Posterior cingulate gyrus (tissue), 11 donors: ENCODE measurements at regions not wholly inside any gene's neighbourhood (a gene's known extent, or its start where the extent isn't known, plus 50 kb on each side); places are given as distances from the start of the nearest gene placed in this dataset.

Experiments
- DNase-seq, 10 donors: peaks; one replicate each; pipeline versions ENCODE4 v3.0.0 to v3.0.0-alpha.2; 2020 to 2021; ENCODE audit warnings: mixed read lengths in 3 of 10
- intact Hi-C: fragments of 100-400 bp; cut with DNase I; formaldehyde crosslinking; loops from one replicate; pipeline ENCODE4 v1.15.1; 2023

DNA sequence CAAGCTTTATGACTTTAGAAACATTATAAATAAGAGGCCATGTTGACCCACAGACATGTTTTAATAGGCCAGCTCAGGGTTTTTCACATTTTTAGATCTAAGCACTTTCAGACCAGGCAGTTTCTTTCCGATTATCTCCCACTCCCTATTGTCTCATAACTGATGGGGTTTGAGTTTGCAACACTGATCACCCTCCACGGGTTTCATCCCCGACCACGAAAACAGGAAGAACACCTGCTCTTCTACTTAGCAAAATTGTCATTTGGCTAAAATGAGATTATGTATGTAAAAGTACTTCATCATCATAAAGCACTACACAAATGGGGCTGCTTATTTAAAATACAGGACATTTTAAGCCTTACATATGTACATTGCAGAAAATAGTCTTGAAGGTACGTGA, 407.9 kb downstream of the HNRNPD start:
- intact Hi-C loops: no loop called here

DNA sequence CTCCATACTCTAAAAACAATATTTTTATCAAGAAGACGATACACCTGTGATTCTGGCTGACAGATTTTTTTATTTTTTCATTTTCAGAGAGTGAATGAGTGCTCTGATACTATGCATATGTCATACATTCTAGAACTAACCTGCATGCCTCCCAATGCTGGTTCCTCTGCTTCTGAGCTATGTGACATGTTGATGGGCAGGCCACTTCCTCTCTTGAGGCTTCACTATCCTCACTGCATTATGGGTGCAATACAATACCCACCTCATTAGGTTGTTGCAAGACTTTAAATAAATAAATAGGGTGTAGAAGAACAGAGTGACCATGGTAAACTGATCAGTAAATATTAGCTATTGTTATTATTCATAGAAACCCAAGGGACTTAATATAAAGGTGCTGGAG, 408.3 kb downstream of the HNRNPD start:
- intact Hi-C loops: no loop called here
- DNase-seq: no peak

More for the DNA sequence above, 407.9 kb downstream of the HNRNPD start:
- no peak for DNase-seq

DNA sequence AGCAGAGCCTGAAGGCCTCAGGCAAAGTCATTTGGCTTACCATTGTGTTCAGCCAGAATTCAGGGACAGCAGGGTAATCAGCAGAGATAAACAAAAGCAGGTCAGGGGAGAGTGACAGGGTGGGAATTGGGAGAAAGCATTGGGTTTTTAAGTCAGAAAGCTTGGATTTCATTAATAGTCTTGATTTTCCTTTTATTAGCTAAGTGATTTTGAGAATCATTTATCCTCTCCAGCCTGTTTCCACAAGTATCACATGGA, 410.1 kb downstream of the HNRNPD start:
- intact Hi-C loops: no loop called here
- no peak for DNase-seq

DNA sequence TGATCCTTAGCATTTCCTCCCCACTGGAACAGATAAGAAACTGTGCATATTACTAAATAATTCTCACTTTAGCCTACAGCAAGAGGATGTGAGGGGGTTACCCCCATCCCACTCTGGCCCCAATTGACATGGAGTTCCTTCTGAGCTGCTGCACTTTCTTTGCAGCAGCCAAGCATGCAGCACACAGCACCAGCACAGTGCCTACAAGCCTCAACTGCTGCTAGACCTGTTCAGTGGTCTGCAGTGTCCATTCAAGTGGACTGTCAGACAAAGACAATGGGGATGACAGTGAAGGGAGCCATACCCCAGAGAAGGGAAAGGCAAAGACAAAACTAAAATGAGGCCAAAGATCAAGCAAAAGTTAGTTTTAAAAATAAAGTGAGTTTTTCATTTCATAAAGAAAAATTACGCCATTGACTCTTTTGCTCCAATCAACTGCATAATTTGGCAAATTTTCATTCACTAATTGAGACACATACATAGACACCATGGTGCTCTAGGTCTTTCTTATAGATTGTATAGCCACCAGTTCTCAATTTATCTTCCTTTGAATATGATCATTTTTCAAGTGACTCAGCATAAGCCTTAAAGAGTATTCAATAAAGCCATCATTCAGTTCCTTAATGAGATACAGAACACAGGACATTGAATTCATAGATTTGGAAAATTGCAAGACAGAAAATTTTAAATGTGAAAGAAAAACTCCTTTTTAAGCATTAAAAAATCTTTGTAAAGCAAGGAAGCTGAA, 410.6 kb downstream of the HNRNPD start:
- intact Hi-C loops: no loop called here
- DNase-seq: no peak

DNA sequence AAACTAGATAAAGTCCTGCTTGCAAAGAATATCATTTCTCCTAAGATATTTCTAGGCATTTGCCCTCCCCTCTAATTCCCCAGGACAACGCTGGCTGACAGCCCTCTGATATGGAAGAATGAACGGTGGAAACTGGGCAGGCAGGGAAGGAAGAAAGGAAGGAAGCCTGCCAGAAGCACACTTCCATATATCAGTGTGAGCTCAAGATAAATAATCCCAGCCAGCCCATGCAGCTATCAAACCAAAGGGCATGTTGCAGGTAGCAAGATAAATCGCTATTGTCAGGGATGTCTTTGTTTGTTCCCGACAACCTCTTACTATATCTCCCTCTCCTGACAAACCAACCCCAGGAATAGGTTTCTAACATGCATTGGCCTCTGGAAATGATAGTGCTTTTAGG, 412.8 kb downstream of the HNRNPD start:
- intact Hi-C loops: no loop called here

DNA sequence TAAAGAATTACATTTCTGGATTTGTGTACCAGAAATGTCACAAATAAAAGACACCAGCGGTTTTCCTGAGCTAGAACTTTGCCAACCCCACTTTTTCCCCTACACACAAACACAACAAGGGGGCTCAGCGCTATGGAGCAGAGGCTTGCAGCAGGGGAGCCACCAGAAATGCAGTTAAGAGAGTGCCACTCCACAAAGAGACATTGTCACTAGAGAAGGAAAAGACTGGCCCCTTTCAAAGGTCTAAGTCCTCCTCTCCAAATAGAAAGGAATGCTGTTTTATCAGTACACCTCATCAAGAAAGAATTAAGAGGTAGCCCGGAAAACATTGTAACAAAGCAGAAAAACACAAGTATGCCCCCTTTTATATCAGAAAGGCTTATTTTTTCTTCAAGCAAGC, 419.5 kb downstream of the HNRNPD start:
- DNase-seq: no peak
- intact Hi-C loops: no loop called here

More for the DNA sequence above, 412.8 kb downstream of the HNRNPD start:
- DNase-seq: no peak

DNA sequence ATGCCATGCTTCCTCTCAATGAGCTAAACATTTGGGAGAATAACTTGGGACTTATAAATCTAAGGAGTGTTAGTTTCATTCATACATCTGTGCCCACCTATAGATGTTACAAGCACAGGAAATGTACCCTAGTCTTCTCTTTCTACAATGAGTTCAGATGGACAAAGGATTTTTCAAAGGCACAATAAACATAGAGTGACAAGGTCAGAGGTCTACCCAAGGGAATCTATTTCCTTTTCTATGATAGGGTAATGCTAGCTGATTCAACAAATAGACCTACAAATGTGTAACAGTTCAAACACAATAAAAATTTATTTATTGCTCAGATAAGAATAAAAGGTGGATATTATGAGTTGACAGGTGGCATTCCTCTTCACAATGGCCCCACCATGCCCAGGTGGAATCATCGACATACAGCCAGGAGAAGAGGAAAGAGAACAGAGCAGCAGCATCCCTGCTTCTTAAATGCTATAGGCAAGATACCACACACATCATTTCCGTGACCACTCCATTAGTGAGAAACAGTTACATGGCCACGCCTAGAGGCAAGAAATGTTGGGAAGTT, 421.8 kb downstream of the HNRNPD start:
- intact Hi-C loops: no loop called here
- no peak for DNase-seq

DNA sequence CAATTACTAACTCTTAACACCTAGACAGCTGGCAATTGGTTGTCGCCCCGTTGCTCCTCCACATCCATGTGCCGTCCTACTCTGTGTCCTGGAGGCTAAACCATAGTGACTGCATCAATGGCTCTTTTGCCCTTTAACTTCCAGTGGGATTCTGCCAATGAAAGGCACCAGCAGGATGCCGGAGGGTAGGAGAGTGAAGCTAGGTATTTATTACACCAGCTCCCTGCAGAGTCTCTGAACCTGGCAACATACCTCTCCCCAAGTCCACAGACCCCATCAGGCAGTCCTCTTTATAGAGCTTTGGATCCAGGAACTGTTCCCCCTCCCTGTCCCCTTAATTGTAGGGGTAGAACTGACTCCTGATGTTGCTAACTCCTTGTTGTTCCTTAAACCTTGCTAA, 426.8 kb downstream of the HNRNPD start:
- DNase-seq: peak in 1 of 10 donors; percentile 29
- intact Hi-C loops: no loop called here

DNA sequence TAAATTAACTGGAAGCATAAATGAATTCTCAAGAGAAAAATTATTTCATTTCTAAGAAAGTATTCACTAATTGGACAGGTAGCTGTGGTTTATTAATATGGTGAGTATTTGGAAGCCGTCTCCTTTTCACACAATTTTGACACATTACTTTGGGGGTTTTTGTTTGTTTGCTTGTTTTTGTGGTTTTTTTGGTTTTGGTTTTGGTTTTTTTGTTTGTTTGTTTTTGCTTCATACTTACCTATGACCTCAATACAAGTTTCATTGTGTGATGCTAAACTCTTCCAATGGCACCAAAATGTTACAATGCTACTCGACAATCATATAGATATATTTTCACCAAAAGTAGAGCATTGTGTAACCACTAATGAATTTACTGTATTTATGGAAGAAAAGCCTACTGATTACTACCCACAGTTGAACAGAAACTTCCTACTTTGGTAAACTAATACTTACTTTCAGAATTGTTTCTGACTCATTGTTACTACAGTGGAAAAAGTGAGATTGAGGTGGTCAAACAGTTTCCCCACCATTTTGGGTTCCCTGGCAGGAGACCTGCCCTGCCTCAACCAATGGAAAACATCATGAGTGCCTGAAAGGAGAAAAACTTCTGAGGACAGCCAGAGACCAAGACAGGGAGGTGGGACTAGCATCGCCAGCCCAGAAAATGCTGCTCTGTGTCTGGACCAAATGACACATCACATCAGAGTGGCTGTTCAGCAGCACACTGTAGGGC, 443.1 kb downstream of the HNRNPD start:
- intact Hi-C loops: no loop called here
- DNase-seq: no peak

DNA sequence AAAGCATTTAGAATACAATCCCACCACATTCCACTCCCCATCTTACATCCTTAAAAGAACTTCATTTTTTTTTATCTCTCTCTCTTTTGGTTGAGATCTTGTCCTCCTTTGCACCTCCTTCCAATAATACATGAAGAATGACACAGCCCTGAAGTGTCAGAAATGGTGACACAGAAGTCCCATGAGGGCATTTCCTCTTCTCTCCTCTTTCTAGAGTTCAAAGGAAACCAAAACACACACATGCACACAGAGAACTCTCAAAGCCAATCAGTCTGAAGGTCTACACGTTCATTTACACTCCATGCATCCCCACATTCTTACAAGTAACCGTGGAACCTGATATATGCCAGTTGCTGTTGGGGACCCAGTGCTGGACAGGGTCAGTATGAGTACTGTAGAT, 450.7 kb downstream of the HNRNPD start:
- intact Hi-C loops: no loop called here
- no peak for DNase-seq

DNA sequence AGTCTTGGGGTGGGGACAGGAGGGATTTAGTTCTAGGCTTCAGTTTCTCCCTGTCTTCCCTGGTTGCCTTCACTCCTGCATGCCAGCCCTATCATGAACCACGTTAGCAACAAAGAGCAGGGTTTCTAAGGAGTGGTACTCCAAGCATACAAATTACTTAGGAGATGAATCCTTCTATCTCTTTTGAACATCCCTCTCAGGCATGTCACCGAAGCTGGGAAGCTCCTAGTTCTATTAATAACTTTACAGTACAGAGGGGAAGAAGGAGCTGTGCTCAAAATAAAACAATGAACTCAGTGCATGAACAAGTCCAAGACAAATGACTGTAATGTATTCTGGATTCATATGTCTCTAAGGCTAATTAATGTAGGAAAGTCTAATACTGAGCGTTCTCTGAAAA, 450.6 kb upstream of the RASGEF1B start:
- no peak for DNase-seq
- intact Hi-C loops: no loop called here

DNA sequence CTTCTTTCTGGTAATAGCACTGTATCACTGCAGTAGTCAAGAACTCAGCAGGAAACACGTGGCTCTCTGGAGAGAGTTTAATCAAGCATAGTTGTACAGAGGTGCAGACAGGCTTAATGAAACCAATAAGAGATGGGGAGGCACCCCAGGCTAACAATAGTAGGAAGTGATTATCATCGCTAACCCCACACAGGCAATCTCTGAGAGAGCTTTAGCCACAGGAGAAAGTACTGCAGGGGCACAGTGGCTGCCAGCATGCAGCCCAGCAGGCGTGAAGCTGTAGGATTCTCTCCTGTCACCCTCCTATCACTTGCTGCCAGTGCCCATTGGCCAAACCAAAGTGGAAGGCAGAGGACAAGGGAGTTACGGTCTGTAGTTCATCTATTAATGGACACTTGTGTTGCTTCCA, 450.0 kb upstream of the RASGEF1B start:
- no peak for DNase-seq
- intact Hi-C loops: no loop called here

DNA sequence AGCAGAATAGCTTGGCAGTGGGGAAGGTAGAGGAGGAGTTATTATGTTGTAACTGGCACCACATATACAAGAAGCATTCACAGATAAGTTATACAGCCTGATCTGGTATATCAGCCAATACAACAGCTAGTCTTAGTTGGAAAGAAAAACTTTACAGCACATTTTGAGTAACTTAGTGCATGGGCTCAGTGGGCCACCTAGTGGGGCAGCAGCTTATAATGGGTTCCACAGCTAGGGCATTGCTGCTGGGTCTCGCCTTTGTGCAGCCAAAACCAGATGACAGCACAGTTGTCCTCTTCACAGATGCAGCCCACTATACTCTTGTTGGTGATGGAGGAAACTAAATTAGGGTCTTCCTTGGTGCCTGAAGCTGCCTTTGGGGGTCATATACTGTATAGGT, 448.1 kb upstream of the RASGEF1B start:
- no peak for DNase-seq
- intact Hi-C loops: no loop called here

DNA sequence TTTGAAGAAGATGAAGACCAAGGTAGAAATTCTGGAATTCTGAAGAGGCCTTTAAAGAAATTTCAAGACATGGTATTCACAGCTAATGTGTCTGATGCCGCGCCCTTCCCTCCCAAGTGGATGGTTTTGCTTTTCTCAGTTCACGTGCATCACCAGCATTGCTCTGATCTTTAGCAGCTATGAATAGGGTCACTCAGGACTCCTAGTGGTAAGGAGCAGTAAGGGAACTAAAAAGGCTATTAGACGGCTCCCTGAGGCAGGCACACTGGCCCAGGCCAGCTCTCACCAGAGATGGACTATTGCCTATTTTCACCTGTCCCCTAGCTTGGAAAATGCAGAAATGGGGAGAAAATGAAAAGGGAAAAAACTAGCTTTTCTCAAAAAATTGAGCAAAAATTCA, 447.5 kb upstream of the RASGEF1B start:
- no peak for DNase-seq
- intact Hi-C loops: no loop called here

DNA sequence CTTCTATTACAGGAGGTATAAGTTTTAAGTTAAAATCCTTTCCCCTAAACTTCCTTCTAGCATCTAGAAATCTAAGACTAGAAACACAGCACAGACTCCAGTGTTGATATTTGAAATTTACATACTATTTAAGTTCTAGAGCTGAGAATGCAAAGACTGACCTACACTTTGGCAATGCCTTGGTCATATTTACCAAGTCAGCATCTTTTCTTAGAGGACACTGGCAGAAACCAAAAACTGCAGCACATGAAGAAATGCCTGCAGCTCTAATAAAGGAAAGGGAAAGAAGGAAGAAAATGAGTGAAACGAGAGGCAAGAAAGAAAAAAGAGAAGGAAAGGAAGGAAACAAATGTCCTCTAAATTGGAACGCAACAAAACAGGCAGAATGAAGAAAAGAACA, 443.7 kb upstream of the RASGEF1B start:
- intact Hi-C loops: no loop called here
- DNase-seq: no peak

DNA sequence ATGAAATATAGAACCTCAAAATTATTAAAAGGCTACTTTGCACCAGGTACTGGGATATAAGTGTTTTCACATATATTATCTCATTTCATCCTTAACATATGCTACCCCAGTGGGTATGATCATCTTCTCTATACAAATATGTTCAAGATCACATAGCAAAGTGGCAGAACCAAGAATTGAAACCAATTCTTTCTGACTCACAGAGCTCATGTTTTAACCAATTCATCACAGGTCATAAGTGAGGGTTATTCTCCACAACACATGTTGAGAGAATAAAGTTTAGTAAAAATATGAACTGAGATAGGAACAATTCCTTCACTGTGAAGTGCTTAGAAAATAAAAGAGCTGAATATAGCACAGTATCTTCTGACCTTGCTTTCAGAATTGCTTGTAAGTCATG, 442.9 kb upstream of the RASGEF1B start:
- no peak for DNase-seq
- intact Hi-C loops: no loop called here

DNA sequence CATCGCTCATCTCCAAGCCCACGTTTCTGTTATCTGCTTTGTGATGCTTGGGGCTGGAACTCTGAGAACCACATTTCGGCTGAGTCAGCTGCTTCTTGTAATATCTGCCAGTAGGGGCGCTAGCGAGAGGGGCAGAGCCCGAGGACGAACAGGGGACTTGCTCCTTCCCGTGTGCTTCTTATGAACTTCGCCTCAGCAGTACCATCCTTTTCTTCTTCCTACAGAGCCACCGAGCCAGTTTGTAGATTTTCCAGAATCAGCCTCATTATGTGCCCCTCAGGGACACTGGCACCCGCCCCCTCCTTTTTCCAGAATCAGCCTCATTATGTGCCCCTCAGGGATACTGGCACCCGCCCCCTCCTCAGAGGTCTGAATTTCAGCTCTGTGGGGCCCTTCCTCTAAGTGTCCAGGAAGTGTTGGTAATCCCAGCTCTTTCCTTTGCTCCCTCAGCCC, 441.7 kb upstream of the RASGEF1B start:
- intact Hi-C loops: no loop called here
- DNase-seq: peak in 2 of 10 donors; percentile 23 to 79

DNA sequence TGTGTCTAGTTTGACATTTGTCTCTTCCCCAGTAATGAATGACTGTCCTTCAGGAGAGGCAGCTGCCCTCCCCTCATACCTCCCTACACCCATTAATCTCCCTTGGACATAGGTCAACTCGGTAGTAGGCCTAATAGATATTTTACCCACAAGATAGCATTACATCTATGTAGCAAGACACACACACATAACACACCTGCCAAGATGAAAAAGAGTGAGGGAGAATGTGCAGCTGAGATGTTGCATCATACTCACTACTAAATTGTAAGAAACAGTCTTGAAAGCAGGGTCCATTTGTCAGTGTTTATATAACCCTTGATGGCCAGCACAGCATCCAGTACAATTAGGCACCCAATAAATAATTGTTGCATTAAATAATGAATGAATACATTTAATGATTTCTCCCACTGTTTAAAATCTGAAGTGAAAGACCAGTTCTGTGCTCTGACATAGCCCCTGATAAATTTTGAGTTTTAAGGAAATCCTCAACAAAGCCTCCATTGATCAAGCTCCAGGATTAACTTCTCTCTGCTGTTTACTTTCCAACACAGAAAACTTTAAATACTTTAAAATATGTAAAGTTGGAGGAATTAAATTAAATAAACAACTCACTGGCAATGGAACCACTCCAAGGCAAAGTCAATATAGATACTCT, 440.8 kb upstream of the RASGEF1B start:
- DNase-seq: no peak
- intact Hi-C loops: no loop called here

DNA sequence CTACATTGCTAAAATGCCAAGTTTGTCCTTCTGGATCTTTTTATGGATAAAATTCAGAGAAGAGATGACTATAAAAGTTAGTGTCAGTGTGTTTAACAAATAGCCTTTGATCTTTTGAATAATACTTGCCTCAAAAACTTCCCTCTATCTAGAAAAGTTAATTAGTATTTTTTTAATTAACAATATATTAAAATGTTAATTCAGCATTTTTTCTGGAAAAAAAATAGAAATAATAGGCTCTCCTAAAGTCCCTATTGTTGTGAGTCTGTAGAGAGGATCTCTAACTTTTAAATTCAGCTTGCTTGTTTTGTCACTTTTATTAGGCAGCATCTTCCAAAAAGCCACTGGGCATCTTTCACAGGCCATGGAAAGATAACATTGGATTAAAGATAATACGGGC, 435.2 kb upstream of the RASGEF1B start:
- intact Hi-C loops: no loop called here
- DNase-seq: no peak

DNA sequence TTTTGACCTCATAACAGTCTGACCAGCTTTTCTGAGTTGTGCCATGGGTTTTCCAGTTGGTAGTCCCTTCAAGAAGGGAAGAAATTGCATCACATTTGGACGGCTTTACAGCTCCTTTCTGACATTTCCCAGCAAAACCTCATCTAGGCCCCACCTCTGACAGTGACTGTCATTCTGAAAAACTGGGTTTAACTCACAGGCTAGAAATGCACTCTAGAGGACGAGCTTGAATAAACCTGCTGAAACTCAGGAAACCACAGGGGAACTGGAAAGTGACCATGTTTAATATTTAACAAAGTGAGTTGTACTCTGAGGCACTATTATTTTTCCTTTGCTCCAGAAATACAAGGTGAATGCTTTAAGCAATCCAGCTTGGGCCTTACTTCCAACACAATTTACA, 434.3 kb upstream of the RASGEF1B start:
- intact Hi-C loops: no loop called here
- DNase-seq: no peak

DNA sequence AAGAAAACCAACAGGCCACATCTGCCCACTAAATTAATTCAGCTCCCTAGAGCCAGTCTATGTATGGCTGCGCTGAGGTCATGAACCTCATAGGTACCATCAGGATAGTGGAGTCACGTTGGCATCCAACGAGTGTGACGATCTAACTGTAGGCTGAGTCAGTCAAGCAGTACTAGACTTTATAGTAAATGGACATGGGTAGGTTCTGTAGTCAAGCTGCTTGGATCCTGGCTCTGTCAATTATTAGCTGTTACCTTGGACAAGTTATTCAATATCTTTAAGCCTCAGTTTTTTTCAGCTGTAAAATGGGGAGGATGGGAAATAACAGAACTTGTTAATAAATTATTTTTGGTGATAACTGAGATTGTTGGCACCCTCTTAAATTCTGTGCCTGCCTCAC, 432.4 kb upstream of the RASGEF1B start:
- DNase-seq: no peak
- intact Hi-C loops: no loop called here

DNA sequence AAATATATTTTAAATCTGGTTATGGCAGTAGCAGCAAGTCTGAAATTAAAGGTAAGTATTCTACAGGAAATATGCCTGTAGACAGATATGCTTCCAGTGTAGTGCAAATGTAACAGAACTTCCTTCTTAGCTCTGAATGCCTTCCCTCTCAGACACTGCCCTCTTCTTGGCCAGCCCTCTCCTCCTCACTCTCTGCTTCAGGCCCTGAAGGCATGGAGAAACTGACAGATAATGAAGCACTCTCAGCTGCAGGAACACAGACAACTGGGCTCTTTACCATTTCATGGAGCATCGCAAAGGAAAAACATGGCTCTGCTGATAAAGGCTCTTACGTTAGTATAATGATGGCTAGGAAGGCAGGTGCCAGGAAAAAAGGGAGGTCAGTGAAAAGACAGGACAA, 431.5 kb upstream of the RASGEF1B start:
- DNase-seq: no peak
- intact Hi-C loops: no loop called here
